ENCODE measurements at regions not wholly inside any gene's neighbourhood (a gene's known extent, or its start where the extent isn't known, plus 50 kb on each side); places are given as distances from the start of the nearest gene placed in this dataset.
A peak's percentile ranks its signal among the peaks of the same experiment; 100 is the strongest.

DNA sequence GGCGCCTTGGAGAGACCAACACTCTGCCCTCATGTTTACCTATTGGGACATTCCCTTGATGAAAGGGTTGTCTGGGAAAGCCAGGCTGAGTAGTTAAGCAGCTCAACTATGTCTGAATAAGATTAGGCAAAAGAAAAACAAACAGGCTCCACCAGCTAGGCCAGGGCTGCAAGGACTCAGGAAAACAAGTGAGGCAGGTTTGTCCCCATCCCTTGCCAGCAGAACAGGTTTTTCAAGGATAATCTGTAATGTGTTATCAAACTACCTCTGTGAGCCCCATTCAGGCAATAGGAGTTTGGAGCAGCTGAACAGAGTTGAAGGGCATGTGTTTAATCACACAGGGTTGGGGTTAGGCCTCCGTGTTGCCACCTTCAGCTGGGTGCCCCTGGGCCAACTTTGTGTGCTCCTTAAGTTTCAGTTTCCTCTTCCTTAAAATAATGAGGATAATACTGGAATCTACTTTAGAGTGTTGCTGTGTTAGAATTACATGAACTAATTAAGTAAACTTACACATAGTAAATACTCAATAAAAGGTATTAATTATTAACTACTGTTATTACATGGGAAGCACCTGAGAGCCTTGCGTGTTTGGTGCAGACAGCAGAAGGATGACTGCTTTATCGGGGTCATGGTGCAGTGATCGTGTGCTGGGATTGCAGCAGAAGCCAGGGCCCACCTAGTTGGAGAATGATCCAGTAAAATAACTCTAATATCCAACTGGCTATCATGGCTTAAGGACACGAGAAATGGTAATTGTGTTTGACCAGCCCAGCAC, 72.1 kb upstream of the ATP10B start:
- no peak for DNase-seq
- in situ Hi-C loops (cut with MboI; ENCODE audit: low pct_unique_long_range_greater_than_20kb, low sequenced_read_pairs), result no loop called here

- in situ Hi-C loops (cut with MboI; ENCODE audit: low pct_unique_long_range_greater_than_20kb, low sequenced_read_pairs), result no loop called here
- no peak for DNase-seq
These were observed 71.4 kb upstream of the ATP10B start for GRCh38 chr5:160923411-160923810.

GRCh38 chr5:160922311-160922710, 70.3 kb upstream of the ATP10B start:
- in situ Hi-C loops (cut with MboI; ENCODE audit: low pct_unique_long_range_greater_than_20kb, low sequenced_read_pairs), result no loop called here
- no peak for DNase-seq

GRCh38 chr5:160921423-160922285, 69.6 kb upstream of the ATP10B start:
- DNase-seq, result peak; percentile 25
- in situ Hi-C loops (cut with MboI; ENCODE audit: low pct_unique_long_range_greater_than_20kb, low sequenced_read_pairs), result no loop called here

DNA sequence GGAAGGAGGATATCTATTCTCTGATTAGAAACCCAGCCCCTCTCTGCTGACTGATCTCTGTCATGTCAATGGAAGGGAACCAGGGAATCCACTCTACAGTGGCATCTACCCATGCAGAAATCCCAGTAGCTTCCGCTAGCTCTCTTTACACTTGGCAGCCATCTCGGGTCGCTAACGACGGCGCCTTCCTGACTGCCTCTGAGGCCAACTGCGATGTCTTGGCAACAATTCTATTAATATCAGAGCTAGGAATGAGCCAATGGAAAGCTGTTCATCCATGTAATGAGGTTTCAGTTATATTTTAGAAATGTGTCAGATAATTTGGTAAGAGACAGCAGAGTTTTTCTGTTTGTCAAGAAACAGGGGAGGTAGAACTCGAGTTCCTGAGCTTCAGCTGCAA, 67.6 kb upstream of the ATP10B start:
- DNase-seq, result no peak
- in situ Hi-C loops (cut with MboI; ENCODE audit: low pct_unique_long_range_greater_than_20kb, low sequenced_read_pairs), result no loop called here

- no peak for DNase-seq
- in situ Hi-C loops (cut with MboI; ENCODE audit: low pct_unique_long_range_greater_than_20kb, low sequenced_read_pairs), result no loop called here
These were observed 66.4 kb upstream of the ATP10B start for GRCh38 chr5:160918386-160918785.

DNA sequence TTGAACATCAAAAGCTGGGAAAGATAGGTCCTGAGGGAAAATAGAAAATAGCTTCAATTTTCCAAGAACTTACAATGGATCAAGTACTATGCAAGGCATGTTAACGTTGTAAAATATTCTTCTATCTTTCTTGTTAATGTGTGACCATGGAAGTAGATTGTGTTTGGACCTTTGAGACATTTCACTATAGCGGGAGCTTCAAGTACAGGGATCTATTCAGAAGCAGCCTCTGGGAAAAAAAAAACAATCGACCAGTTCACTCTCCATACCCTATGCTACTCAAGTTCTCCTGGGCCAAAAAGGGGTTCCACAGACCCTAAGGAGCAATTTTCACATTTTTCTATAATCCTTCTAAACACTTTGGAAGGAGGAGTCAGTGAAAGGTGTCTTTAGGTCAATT, 54.1 kb upstream of the ATP10B start:
- in situ Hi-C loops (cut with MboI; ENCODE audit: low pct_unique_long_range_greater_than_20kb, low sequenced_read_pairs), result no loop called here
- DNase-seq, result no peak

GRCh38 chr5:160905285-160905684, 53.3 kb upstream of the ATP10B start:
- no peak for DNase-seq
- in situ Hi-C loops (cut with MboI; ENCODE audit: low pct_unique_long_range_greater_than_20kb, low sequenced_read_pairs), result no loop called here

GRCh38 chr5:160904591-160904990, 52.6 kb upstream of the ATP10B start:
- in situ Hi-C loops (cut with MboI; ENCODE audit: low pct_unique_long_range_greater_than_20kb, low sequenced_read_pairs), result no loop called here
- DNase-seq, result no peak

DNA sequence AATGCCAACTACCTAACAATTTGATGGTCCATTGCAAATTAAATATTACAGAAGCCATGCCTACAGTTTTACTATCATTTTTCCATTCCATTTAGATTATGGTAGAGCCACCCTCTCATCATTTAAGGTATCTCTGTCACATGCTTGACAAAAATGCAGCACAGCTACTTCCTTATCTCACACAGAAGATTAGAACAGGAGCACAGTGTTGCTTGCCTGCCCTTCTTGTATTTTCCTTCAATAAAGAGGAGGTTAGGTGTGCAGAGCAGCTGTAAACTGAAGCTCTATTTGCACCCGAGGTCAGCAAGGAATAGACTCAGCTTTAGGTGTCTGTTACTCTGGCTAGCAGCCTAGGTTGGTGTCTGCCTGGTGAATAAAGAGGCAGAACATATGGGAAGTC, 51.5 kb upstream of the ATP10B start:
- no peak for DNase-seq
- in situ Hi-C loops (cut with MboI; ENCODE audit: low pct_unique_long_range_greater_than_20kb, low sequenced_read_pairs), result no loop called here

GRCh38 chr5:160903076-160903475, 51.1 kb upstream of the ATP10B start:
- in situ Hi-C loops (cut with MboI; ENCODE audit: low pct_unique_long_range_greater_than_20kb, low sequenced_read_pairs), result no loop called here

More at GRCh38 chr5:160903076-160903475, 51.1 kb upstream of the ATP10B start:
- no peak for DNase-seq

Measured in KBM-7 (cell line).